Gastrocnemius medialis (tissue), 4 donors: ENCODE measurements at regions not wholly inside any gene's neighbourhood (a gene's known extent, or its start where the extent isn't known, plus 50 kb on each side); places are given as distances from the start of the nearest gene placed in this dataset.

ENCODE experiments used
- POLR2A ChIP-seq, 2 donors: fragments of 450-650 bp; IDR thresholded peaks; one replicate each; pipeline ENCODE4 v1.6.1; 2017; ENCODE audit warnings: antibody characterized with exemption in 2 of 2, mild to moderate bottlenecking in 2 of 2, moderate library complexity in 2 of 2
- TF ChIP-seq, protein P1 (sequence below), 5 experiments: fragments of 450-650 bp in 3 of 5; fragments of 200-600 bp in 2 of 5; sonication (generic) in 2 of 5; IDR thresholded peaks in 4 of 5; conservative IDR thresholded peaks in 1 of 5; 1 replicate in 4 of 5; 2 replicates in 1 of 5; pipeline ENCODE4 v1.5.1; 2016 to 2019; ENCODE audit warnings: antibody characterized with exemption in 5 of 5, mild to moderate bottlenecking in 3 of 5, moderate library complexity in 3 of 5

DNA sequence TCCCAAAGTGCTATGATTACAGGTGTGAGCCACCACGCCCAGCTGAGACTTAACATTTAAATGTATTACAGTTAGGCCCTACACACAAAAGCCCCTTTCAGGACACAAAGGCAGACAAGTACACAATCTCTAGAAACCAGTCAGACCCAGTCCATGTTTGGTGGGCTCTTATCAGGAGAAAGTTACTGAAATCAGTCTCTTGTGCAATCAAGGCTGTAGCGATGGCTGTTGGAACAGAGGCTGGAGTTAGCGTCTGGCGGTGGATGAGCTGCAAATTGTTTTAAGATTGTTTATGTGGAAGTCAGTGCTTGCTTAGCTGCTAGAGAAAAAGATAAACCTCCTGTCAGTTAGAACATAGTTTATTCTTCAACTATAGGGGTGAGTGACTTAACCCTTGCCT, 89.5 kb upstream of the SNRPN start:
- TF ChIP-seq, protein P1, sequence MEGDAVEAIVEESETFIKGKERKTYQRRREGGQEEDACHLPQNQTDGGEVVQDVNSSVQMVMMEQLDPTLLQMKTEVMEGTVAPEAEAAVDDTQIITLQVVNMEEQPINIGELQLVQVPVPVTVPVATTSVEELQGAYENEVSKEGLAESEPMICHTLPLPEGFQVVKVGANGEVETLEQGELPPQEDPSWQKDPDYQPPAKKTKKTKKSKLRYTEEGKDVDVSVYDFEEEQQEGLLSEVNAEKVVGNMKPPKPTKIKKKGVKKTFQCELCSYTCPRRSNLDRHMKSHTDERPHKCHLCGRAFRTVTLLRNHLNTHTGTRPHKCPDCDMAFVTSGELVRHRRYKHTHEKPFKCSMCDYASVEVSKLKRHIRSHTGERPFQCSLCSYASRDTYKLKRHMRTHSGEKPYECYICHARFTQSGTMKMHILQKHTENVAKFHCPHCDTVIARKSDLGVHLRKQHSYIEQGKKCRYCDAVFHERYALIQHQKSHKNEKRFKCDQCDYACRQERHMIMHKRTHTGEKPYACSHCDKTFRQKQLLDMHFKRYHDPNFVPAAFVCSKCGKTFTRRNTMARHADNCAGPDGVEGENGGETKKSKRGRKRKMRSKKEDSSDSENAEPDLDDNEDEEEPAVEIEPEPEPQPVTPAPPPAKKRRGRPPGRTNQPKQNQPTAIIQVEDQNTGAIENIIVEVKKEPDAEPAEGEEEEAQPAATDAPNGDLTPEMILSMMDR (IDR thresholded peaks at IDR 0.05 in 4 of 5, conservative IDR thresholded peaks at IDR 0.05 in 1 of 5): no peak
- TF ChIP-seq POLR2A (IDR thresholded peaks at IDR 0.05): no peak
